HL-60 (cell line): ENCODE measurements at regions not wholly inside any gene's neighbourhood (a gene's known extent, or its start where the extent isn't known, plus 50 kb on each side); places are given as distances from the start of the nearest gene placed in this dataset.
"Not testable (repeated sequence)": the region's sequence is repeated elsewhere in the genome, so short reads cannot be mapped to it uniquely, and the experiment has no call there.

ENCODE experiments used
- DNase-seq, 2 experiments: peaks; one replicate each; pipeline ENCODE4 v3.0.0-alpha.2; 2010 to 2020; ENCODE audit warnings: low read depth in 1 of 2, low spot score in 1 of 2
- H3K27ac ChIP-seq: fragments of 250-450 bp; sonication (Bioruptor Pico); replicated peaks from 2 replicates; pipeline ENCODE4 v1.5.1; 2020; ENCODE audit warnings: mild to moderate bottlenecking, moderate library complexity
- H3K27me3 ChIP-seq: fragments of 250-450 bp; sonication (Bioruptor Pico); 2 replicates; pipeline ENCODE4 v1.5.1; 2021; ENCODE audit warnings: mild to moderate bottlenecking, moderate library complexity; ENCODE audit not compliant: insufficient read depth, poor library complexity, severe bottlenecking
- H3K4me3 ChIP-seq: replicated peaks from 2 replicates; pipeline ENCODE4 v1.5.1; 2011; ENCODE audit warnings: mild to moderate bottlenecking, control low read depth, low read length; ENCODE audit not compliant: insufficient read depth
- CTCF ChIP-seq: IDR thresholded peaks from one replicate; pipeline ENCODE4 v1.5.1; 2011; ENCODE audit warnings: low read length, control low read depth, inconsistent platforms; ENCODE audit not compliant: insufficient read depth
- GABPA ChIP-seq: IDR thresholded peaks from 2 replicates; pipeline ENCODE4 v1.6.1; 2012; ENCODE audit warnings: low read depth
- POLR2AphosphoS5 ChIP-seq: IDR thresholded peaks from 2 replicates; pipeline ENCODE4 v1.6.1; 2012; ENCODE audit warnings: low read depth
- REST ChIP-seq: IDR thresholded peaks from 2 replicates; pipeline ENCODE4 v1.6.1; 2012; ENCODE audit warnings: low read depth; ENCODE audit not compliant: insufficient replicate concordance
- SPI1 ChIP-seq: IDR thresholded peaks from 2 replicates; pipeline ENCODE4 v1.6.1; 2012; ENCODE audit warnings: low read depth, mild to moderate bottlenecking, borderline replicate concordance

- DNase-seq: no peak
- no peaks in the 10 kb centered on the region for H3K27me3 ChIP-seq
- no peak overlapping the region for H3K4me3 ChIP-seq
- H3K27ac ChIP-seq: no peak overlapping the region
- TF ChIP-seq REST (no peak), GABPA (no peak), POLR2AphosphoS5 (no peak), SPI1 (no peak), CTCF (no peak)
Measured at GRCh38 chr13:53447863-53448262, 419.2 kb downstream of the OLFM4 start.

GRCh38 chr13:53452263-53452808 lies 423.7 kb downstream of the OLFM4 start:
- not testable (repeated sequence) for DNase-seq, H3K27me3 ChIP-seq

GRCh38 chr13:53460796-53461195 lies 432.2 kb downstream of the OLFM4 start:
- DNase-seq: no peak
- Histone ChIP-seq H3K4me3 (no peak overlapping the region), H3K27me3 (no peaks in the 10 kb centered on the region), H3K27ac (no peak overlapping the region)
- no peak for TF ChIP-seq GABPA
- no peak for TF ChIP-seq REST
- TF ChIP-seq POLR2AphosphoS5: no peak

More at GRCh38 chr13:53452263-53452808, 423.7 kb downstream of the OLFM4 start:
- not testable (repeated sequence) for H3K27ac ChIP-seq, H3K4me3 ChIP-seq

GRCh38 chr13:53463106-53463505 lies 434.5 kb downstream of the OLFM4 start:
- DNase-seq: no peak
- Histone ChIP-seq H3K27me3 (no peaks in the 10 kb centered on the region), H3K4me3 (no peak overlapping the region), H3K27ac (no peak overlapping the region)
- no peak for TF ChIP-seq SPI1
- TF ChIP-seq GABPA: no peak
- no peak for TF ChIP-seq REST
- TF ChIP-seq CTCF: no peak
- no peak for TF ChIP-seq POLR2AphosphoS5
